Keratinocyte (primary cell): ENCODE measurements at regions not wholly inside any gene's neighbourhood (a gene's known extent, or its start where the extent isn't known, plus 50 kb on each side); places are given as distances from the start of the nearest gene placed in this dataset.
"Not testable (repeated sequence)": the region's sequence is repeated elsewhere in the genome, so short reads cannot be mapped to it uniquely, and the experiment has no call there.

Experiments
- DNase-seq: peaks from one replicate; pipeline ENCODE4 v3.0.0-alpha.2; 2011; ENCODE audit warnings: low read depth, missing footprints, low spot score
- FAIRE-seq: peaks from 2 replicates; lab custom pipeline; 2011; peaks lifted over from hg19 to GRCh38; lab: Jason Lieb, UNC
- H2AFZ ChIP-seq: 2 replicates; pipeline ENCODE4 v1.6.0; 2012; ENCODE audit warnings: low read length, control low read depth, inconsistent platforms; ENCODE audit not compliant: control insufficient read depth
- H3K27ac ChIP-seq: 2 replicates; pipeline ENCODE4 v1.5.1; 2011; ENCODE audit warnings: low read length; ENCODE audit not compliant: control insufficient read depth, insufficient read depth
- H3K27me3 ChIP-seq: 3 replicates; pipeline ENCODE4 v1.6.0; 2011; ENCODE audit warnings: low read length; ENCODE audit not compliant: control insufficient read depth, insufficient read depth; ENCODE audit errors: extremely low read depth
- H3K36me3 ChIP-seq, 2 experiments: 2 replicates in 1 of 2; 3 replicates in 1 of 2; pipeline ENCODE4 v1.5.1; 2011; ENCODE audit warnings: low read length in 2 of 2, mild to moderate bottlenecking in 1 of 2; ENCODE audit not compliant: control insufficient read depth in 2 of 2, insufficient read depth in 2 of 2; ENCODE audit errors: extremely low read depth in 1 of 2
- H3K4me1 ChIP-seq: 3 replicates; pipeline ENCODE4 v1.5.1; 2011; ENCODE audit warnings: low read length; ENCODE audit not compliant: control insufficient read depth, insufficient read depth; ENCODE audit errors: extremely low read depth
- H3K4me2 ChIP-seq: 3 replicates; pipeline ENCODE4 v1.6.0; 2011; ENCODE audit warnings: low read depth, low read length; ENCODE audit not compliant: control insufficient read depth, insufficient read depth; ENCODE audit errors: extremely low read depth
- H3K4me3 ChIP-seq, 3 experiments: fragments of 200-600 bp in 1 of 3; sonication (generic) in 1 of 3; 2 replicates in 2 of 3; 3 replicates in 1 of 3; pipeline ENCODE4 v1.5.1; 2011 to 2016; ENCODE audit warnings: low read length in 3 of 3, mild to moderate bottlenecking in 3 of 3, control low read depth in 2 of 3, inconsistent platforms in 1 of 3, low read depth in 1 of 3, mixed read lengths in 1 of 3, mixed run types in 1 of 3, moderate library complexity in 1 of 3; ENCODE audit not compliant: control insufficient read depth in 2 of 3, insufficient read depth in 2 of 3; ENCODE audit errors: extremely low read depth in 1 of 3
- H3K79me2 ChIP-seq: 2 replicates; pipeline ENCODE4 v1.6.0; 2012; ENCODE audit warnings: low read length; ENCODE audit not compliant: control insufficient read depth, insufficient read depth
- H3K9ac ChIP-seq: 3 replicates; pipeline ENCODE4 v1.6.0; 2011; ENCODE audit warnings: low read length; ENCODE audit not compliant: control insufficient read depth, insufficient read depth; ENCODE audit errors: extremely low read depth
- H3K9me1 ChIP-seq: 3 replicates; pipeline ENCODE4 v1.6.0; 2011; ENCODE audit warnings: low read length; ENCODE audit not compliant: control insufficient read depth, insufficient read depth; ENCODE audit errors: extremely low read depth
- H3K9me3 ChIP-seq: 2 replicates; pipeline ENCODE4 v1.5.1; 2012; ENCODE audit warnings: low read depth, low read length; ENCODE audit not compliant: control insufficient read depth
- H4K20me1 ChIP-seq: 3 replicates; pipeline ENCODE4 v1.6.0; 2011; ENCODE audit warnings: low read length; ENCODE audit not compliant: control insufficient read depth, insufficient read depth; ENCODE audit errors: extremely low read depth
- EZH2 ChIP-seq: IDR thresholded peaks from one replicate; pipeline ENCODE4 v1.6.1; 2012; ENCODE audit warnings: inconsistent platforms, mild to moderate bottlenecking, low read length, moderate library complexity
- dilution Hi-C: fragments of 300-500 bp; cut with MboI; formaldehyde crosslinking; loops from one replicate; pipeline ENCODE4 v1.7.0; 2020; ENCODE audit warnings: low sequenced_read_pairs; ENCODE audit not compliant: extremely low pct_ligation_motif_present
- TF ChIP-seq, protein P1 (sequence below), 3 experiments: IDR thresholded peaks in 1 of 3; conservative IDR thresholded peaks in 1 of 3; optimal IDR thresholded peaks in 1 of 3; 2 replicates in 2 of 3; 3 replicates in 1 of 3; pipeline versions ENCODE3 to v1.5.1; 2011; ENCODE audit warnings: low read length in 3 of 3, mild to moderate bottlenecking in 3 of 3, moderate library complexity in 2 of 3, control low read depth in 1 of 3, inconsistent platforms in 1 of 3; ENCODE audit not compliant: insufficient read depth in 2 of 3; ENCODE audit errors: extremely low read depth in 1 of 3

DNA sequence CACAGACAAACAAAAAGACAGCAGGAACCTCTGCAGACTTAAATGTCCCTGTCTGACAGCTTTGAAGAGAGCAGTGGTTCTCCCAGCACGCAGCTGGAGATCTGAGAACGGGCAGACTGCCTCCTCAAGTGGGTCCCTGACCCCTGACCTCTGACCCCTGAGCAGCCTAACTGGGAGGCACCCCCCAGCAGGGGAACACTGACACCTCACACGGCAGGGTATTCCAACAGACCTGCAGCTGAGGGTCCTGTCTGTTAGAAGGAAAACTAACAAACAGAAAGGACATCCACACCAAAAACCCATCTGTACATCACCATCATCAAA, 182.3 kb upstream of the NECTIN3 start:
- H3K9ac ChIP-seq, H3K9me1 ChIP-seq, DNase-seq, H4K20me1 ChIP-seq, H3K4me3 ChIP-seq, FAIRE-seq, H3K4me2 ChIP-seq, H3K9me3 ChIP-seq, H3K4me1 ChIP-seq, dilution Hi-C loops, H3K36me3 ChIP-seq, H3K27ac ChIP-seq, H3K79me2 ChIP-seq, H2AFZ ChIP-seq, H3K27me3 ChIP-seq: not testable (repeated sequence)

DNA sequence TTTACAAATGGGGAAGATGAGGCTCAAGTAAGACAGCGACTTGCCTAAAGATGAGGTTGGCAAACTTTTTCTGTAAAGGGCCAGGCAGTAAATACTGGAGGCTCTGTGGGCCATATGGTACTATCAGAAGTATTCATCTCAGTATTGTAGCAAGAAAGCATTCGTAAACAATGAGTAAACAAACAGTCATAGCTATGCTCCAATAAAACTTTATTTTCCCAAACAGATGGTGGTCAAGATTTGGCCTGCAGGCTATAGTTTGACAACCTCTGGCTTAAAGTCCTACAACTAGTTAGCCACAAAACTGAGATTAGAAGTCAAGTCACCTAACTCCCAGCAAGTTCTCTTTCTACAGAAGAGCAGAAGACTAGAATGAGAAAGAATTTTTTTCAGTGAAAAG, 177.0 kb upstream of the NECTIN3 start:
- TF ChIP-seq EZH2: no peak
- TF ChIP-seq, protein P1, sequence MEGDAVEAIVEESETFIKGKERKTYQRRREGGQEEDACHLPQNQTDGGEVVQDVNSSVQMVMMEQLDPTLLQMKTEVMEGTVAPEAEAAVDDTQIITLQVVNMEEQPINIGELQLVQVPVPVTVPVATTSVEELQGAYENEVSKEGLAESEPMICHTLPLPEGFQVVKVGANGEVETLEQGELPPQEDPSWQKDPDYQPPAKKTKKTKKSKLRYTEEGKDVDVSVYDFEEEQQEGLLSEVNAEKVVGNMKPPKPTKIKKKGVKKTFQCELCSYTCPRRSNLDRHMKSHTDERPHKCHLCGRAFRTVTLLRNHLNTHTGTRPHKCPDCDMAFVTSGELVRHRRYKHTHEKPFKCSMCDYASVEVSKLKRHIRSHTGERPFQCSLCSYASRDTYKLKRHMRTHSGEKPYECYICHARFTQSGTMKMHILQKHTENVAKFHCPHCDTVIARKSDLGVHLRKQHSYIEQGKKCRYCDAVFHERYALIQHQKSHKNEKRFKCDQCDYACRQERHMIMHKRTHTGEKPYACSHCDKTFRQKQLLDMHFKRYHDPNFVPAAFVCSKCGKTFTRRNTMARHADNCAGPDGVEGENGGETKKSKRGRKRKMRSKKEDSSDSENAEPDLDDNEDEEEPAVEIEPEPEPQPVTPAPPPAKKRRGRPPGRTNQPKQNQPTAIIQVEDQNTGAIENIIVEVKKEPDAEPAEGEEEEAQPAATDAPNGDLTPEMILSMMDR (optimal IDR thresholded peaks at IDR 0.05 in 1 of 3, IDR thresholded peaks at IDR 0.05 in 1 of 3, conservative IDR thresholded peaks at IDR 0.05 in 1 of 3; ENCODE audit: extremely low read depth in 1 of 3, insufficient read depth in 2 of 3, low read length in 3 of 3): no peak

DNA sequence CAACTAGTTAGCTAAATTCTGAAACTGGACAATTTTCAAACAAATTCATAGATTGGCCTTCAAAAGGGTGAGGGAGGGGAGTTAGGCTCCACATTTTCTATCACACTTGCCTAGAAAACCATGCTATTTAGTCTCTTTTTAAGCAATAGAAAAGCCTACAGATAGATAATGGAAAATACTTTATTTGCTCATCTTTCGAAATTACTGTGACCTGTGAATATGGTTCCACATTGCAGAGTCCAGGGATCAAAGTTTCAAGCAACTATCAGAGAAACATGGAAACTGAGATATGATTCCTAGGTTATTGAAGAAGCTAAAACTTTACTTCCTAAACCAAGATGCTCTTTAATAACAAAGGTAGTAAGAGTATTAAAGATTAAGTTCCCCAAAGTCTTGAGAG, 176.6 kb upstream of the NECTIN3 start:
- Histone ChIP-seq H3K4me2 (no peak overlapping the region), H3K79me2 (no peaks in the 10 kb centered on the region), H4K20me1 (no peaks in the 10 kb centered on the region), H3K4me3 (no peak overlapping the region), H3K36me3 (no peaks in the 10 kb centered on the region), H3K9me1 (no peaks in the 10 kb centered on the region), H3K27ac (no peak overlapping the region), H3K9ac (no peak overlapping the region), H3K9me3 (no peaks in the 10 kb centered on the region), H3K27me3 (no peaks in the 10 kb centered on the region), H3K4me1 (no peaks in the 10 kb centered on the region), H2AFZ (no peak overlapping the region)
- no peak for TF ChIP-seq EZH2
- TF ChIP-seq, protein P1 (optimal IDR thresholded peaks at IDR 0.05 in 1 of 3, IDR thresholded peaks at IDR 0.05 in 1 of 3, conservative IDR thresholded peaks at IDR 0.05 in 1 of 3; ENCODE audit: extremely low read depth in 1 of 3, insufficient read depth in 2 of 3, low read length in 3 of 3): no peak
- FAIRE-seq (no peak), DNase-seq (no peak)
- dilution Hi-C loops: no loop called here

More for the DNA sequence above, 177.0 kb upstream of the NECTIN3 start:
- Histone ChIP-seq H3K4me2 (no peak overlapping the region), H4K20me1 (no peaks in the 10 kb centered on the region), H3K27ac (no peak overlapping the region), H3K9me1 (no peaks in the 10 kb centered on the region), H3K9ac (no peak overlapping the region), H2AFZ (no peak overlapping the region), H3K36me3 (no peaks in the 10 kb centered on the region), H3K79me2 (no peaks in the 10 kb centered on the region), H3K9me3 (no peaks in the 10 kb centered on the region), H3K4me3 (no peak overlapping the region), H3K4me1 (no peaks in the 10 kb centered on the region), H3K27me3 (no peaks in the 10 kb centered on the region)
- DNase-seq: no peak
- no peak for FAIRE-seq
- dilution Hi-C loops: no loop called here
